Right lobe of liver (tissue), 4 donors: ENCODE measurements at regions not wholly inside any gene's neighbourhood (a gene's known extent, or its start where the extent isn't known, plus 50 kb on each side); places are given as distances from the start of the nearest gene placed in this dataset.

Source experiments
- POLR2A ChIP-seq: fragments of 450-650 bp; IDR thresholded peaks from one replicate; pipeline ENCODE4 v1.6.1; 2017; ENCODE audit warnings: antibody characterized with exemption, mild to moderate bottlenecking
- TF ChIP-seq, protein P1 (sequence below), 4 donors: fragments of 200-600 bp in 3 of 4; fragments of 450-650 bp in 1 of 4; IDR thresholded peaks; one replicate each; pipeline versions ENCODE4 v1.5.1 to v1.8.0; 2016 to 2022; ENCODE audit warnings: antibody characterized with exemption in 4 of 4, mild to moderate bottlenecking in 2 of 4
- donor health status: DM: no; HTN: no; CAD: no.
- donor health status: DM: no; HTN: no; CAD: no.
- donor health status: DM: no; HTN: yes; CAD: no.

DNA sequence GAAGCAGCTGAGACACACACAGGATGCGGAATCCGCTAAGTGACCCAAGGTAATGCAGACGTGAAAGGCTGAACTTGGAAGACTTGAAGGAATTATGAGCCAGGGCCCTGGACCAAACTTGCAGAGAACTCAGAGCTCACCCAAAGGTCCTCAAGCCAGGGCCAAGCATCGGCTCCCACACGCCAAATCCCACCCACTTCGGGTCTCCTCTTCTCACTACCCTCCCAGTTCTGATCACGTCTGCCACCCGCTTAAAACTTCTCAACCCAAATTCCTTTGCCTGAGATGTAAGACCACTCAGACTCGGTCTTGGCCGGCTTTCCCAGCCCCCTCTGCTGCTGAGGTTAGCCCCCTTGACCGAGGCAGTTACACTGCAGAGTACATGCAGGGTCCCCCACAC, 130.1 kb downstream of the PSMG1 start:
- TF ChIP-seq, protein P1, sequence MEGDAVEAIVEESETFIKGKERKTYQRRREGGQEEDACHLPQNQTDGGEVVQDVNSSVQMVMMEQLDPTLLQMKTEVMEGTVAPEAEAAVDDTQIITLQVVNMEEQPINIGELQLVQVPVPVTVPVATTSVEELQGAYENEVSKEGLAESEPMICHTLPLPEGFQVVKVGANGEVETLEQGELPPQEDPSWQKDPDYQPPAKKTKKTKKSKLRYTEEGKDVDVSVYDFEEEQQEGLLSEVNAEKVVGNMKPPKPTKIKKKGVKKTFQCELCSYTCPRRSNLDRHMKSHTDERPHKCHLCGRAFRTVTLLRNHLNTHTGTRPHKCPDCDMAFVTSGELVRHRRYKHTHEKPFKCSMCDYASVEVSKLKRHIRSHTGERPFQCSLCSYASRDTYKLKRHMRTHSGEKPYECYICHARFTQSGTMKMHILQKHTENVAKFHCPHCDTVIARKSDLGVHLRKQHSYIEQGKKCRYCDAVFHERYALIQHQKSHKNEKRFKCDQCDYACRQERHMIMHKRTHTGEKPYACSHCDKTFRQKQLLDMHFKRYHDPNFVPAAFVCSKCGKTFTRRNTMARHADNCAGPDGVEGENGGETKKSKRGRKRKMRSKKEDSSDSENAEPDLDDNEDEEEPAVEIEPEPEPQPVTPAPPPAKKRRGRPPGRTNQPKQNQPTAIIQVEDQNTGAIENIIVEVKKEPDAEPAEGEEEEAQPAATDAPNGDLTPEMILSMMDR (IDR thresholded peaks at IDR 0.05): no peak
- no peak for TF ChIP-seq POLR2A
